ENCODE measurements at regions not wholly inside any gene's neighbourhood (a gene's known extent, or its start where the extent isn't known, plus 50 kb on each side); places are given as distances from the start of the nearest gene placed in this dataset.

- H3K9me3 ChIP-seq (ENCODE audit: severe bottlenecking) = peaks cover 7% of the 10 kb centered on the region
- no peak overlapping the region for H3K27ac ChIP-seq
- H3K36me3 ChIP-seq = no peaks in the 10 kb centered on the region
- H3K4me3 ChIP-seq (ENCODE audit: low read depth, low read length) = no peak overlapping the region
- no peaks in the 10 kb centered on the region for H3K27me3 ChIP-seq (ENCODE audit: insufficient read depth, low read depth, severe bottlenecking)
- no peak for DNase-seq
- no peak for TF ChIP-seq CTCF (IDR thresholded peaks at IDR 0.05; ENCODE audit: low read depth, low read length)
Measured at GRCh38 chr10:118977835-118978234, 51.7 kb upstream of the NANOS1 start.

GRCh38 chr10:118978316-118978997 lies 51.1 kb upstream of the NANOS1 start:
- Histone ChIP-seq H3K9me3 (ENCODE audit: severe bottlenecking) (peaks cover 3% of the 10 kb centered on the region), H3K4me3 (ENCODE audit: low read depth, low read length) (no peak overlapping the region), H3K36me3 (no peaks in the 10 kb centered on the region), H3K27ac (no peak overlapping the region), H3K27me3 (ENCODE audit: insufficient read depth, low read depth, severe bottlenecking) (no peaks in the 10 kb centered on the region)
- DNase-seq = no peak
- TF ChIP-seq CTCF (IDR thresholded peaks at IDR 0.05; ENCODE audit: low read depth, low read length) = no peak

- H3K36me3 ChIP-seq = no peaks in the 10 kb centered on the region
- H3K27ac ChIP-seq = no peak overlapping the region
- no peak for TF ChIP-seq CTCF (IDR thresholded peaks at IDR 0.05; ENCODE audit: low read depth, low read length)
- H3K27me3 ChIP-seq (ENCODE audit: insufficient read depth, low read depth, severe bottlenecking) = no peaks in the 10 kb centered on the region
- no peaks in the 10 kb centered on the region for H3K9me3 ChIP-seq (ENCODE audit: severe bottlenecking)
- no peak for DNase-seq
- no peak overlapping the region for H3K4me3 ChIP-seq (ENCODE audit: low read depth, low read length)
Measured at GRCh38 chr10:118978998-118979350, 50.5 kb upstream of the NANOS1 start.

- TF ChIP-seq CTCF (IDR thresholded peaks at IDR 0.05; ENCODE audit: low read depth, low read length) = no peak
- H3K9me3 ChIP-seq (ENCODE audit: severe bottlenecking) = no peaks in the 10 kb centered on the region
- DNase-seq = no peak
- no peak overlapping the region for H3K4me3 ChIP-seq (ENCODE audit: low read depth, low read length)
- no peaks in the 10 kb centered on the region for H3K27me3 ChIP-seq (ENCODE audit: insufficient read depth, low read depth, severe bottlenecking)
- no peak overlapping the region for H3K27ac ChIP-seq
- no peaks in the 10 kb centered on the region for H3K36me3 ChIP-seq
Measured at GRCh38 chr10:118979661-118980060, 49.9 kb upstream of the NANOS1 start.
